H9 (cell line): ENCODE measurements at regions not wholly inside any gene's neighbourhood (a gene's known extent, or its start where the extent isn't known, plus 50 kb on each side); places are given as distances from the start of the nearest gene placed in this dataset.
A peak's percentile ranks its signal among the peaks of the same experiment; 100 is the strongest.

Experiments used
- DNase-seq: peaks from one replicate; pipeline ENCODE4 v3.0.0-alpha.2; 2017
- H2AFZ ChIP-seq: one replicate; pipeline ENCODE4 v1.6.1; 2013; ENCODE audit warnings: mild to moderate bottlenecking, low read length, control low read depth, moderate library complexity
- H2AK5ac ChIP-seq: 2 replicates; pipeline ENCODE4 v1.6.1; 2013; ENCODE audit warnings: low read length, control low read depth, mixed read lengths; ENCODE audit not compliant: insufficient read length
- H2BK120ac ChIP-seq: one replicate; pipeline ENCODE4 v1.6.1; 2013; ENCODE audit warnings: low read depth, mild to moderate bottlenecking, low read length, control low read depth, inconsistent platforms; ENCODE audit not compliant: poor library complexity, severe bottlenecking
- H2BK12ac ChIP-seq: 2 replicates; pipeline ENCODE4 v1.6.1; 2013; ENCODE audit warnings: low read length, control low read depth, mixed read lengths, low read depth; ENCODE audit not compliant: insufficient read length
- H2BK15ac ChIP-seq: 2 replicates; pipeline ENCODE4 v1.6.1; 2013; ENCODE audit warnings: low read depth, low read length, control low read depth
- H2BK20ac ChIP-seq: one replicate; pipeline ENCODE4 v1.6.1; 2013; ENCODE audit warnings: low read depth, mild to moderate bottlenecking, low read length, control low read depth, inconsistent platforms; ENCODE audit not compliant: poor library complexity, severe bottlenecking
- H2BK5ac ChIP-seq: 2 replicates; pipeline ENCODE4 v1.6.1; 2013; ENCODE audit warnings: low read length, control low read depth, mixed read lengths; ENCODE audit not compliant: insufficient read length
- H3K14ac ChIP-seq: 2 replicates; pipeline ENCODE4 v1.6.1; 2013; ENCODE audit warnings: low read length, control low read depth; ENCODE audit not compliant: insufficient read depth
- H3K18ac ChIP-seq: 2 replicates; pipeline ENCODE4 v1.6.1; 2013; ENCODE audit warnings: low read depth, mild to moderate bottlenecking, mixed read lengths, low read length, control low read depth; ENCODE audit not compliant: insufficient read length
- H3K23ac ChIP-seq: 2 replicates; pipeline ENCODE4 v1.6.1; 2013; ENCODE audit warnings: low read length, control low read depth, mixed read lengths, low read depth; ENCODE audit not compliant: insufficient read length
- H3K23me2 ChIP-seq: 2 replicates; pipeline ENCODE4 v1.6.1; 2013; ENCODE audit warnings: low read depth, mild to moderate bottlenecking, mixed read lengths, low read length, control low read depth; ENCODE audit not compliant: insufficient read length, poor library complexity, severe bottlenecking
- H3K27ac ChIP-seq: 2 replicates; pipeline ENCODE4 v1.5.1; 2013; ENCODE audit warnings: low read length, control low read depth, mixed read lengths, low read depth; ENCODE audit not compliant: insufficient read length
- H3K27me3 ChIP-seq: 2 replicates; pipeline ENCODE4 v1.6.1; 2013; ENCODE audit warnings: low read length, control low read depth, inconsistent platforms; ENCODE audit not compliant: insufficient read depth
- H3K4ac ChIP-seq: 2 replicates; pipeline ENCODE4 v1.6.1; 2013; ENCODE audit warnings: low read depth, mild to moderate bottlenecking, control low read depth, inconsistent platforms, low read length, moderate library complexity
- H3K4me1 ChIP-seq: 2 replicates; pipeline ENCODE4 v1.6.1; 2013; ENCODE audit warnings: low read length, control low read depth, inconsistent platforms; ENCODE audit not compliant: insufficient read depth
- H3K4me2 ChIP-seq: 2 replicates; pipeline ENCODE4 v1.6.1; 2013; ENCODE audit warnings: low read length, control low read depth, mixed read lengths; ENCODE audit not compliant: insufficient read length, insufficient read depth
- H3K56ac ChIP-seq: 2 replicates; pipeline ENCODE4 v1.6.1; 2013; ENCODE audit warnings: low read depth, mild to moderate bottlenecking, mixed read lengths, low read length, control low read depth; ENCODE audit not compliant: insufficient read length
- H3K79me1 ChIP-seq: 2 replicates; pipeline ENCODE4 v1.6.1; 2013; ENCODE audit warnings: low read depth, mild to moderate bottlenecking, moderate library complexity, low read length, control low read depth, inconsistent platforms; ENCODE audit not compliant: insufficient read depth, poor library complexity, severe bottlenecking
- H3K79me2 ChIP-seq: 2 replicates; pipeline ENCODE4 v1.6.1; 2013; ENCODE audit warnings: low read length, control low read depth, inconsistent platforms; ENCODE audit not compliant: insufficient read depth
- H3K9ac ChIP-seq: 2 replicates; pipeline ENCODE4 v1.6.1; 2013; ENCODE audit warnings: low read length, control low read depth, mixed read lengths; ENCODE audit not compliant: insufficient read length; ENCODE audit errors: extremely low read depth
- H3K9me3 ChIP-seq: one replicate; pipeline ENCODE4 v1.6.1; 2013; ENCODE audit warnings: low read depth, low read length, inconsistent platforms; ENCODE audit not compliant: control insufficient read depth
- H3T11ph ChIP-seq: one replicate; pipeline ENCODE4 v1.6.1; 2013; ENCODE audit warnings: mild to moderate bottlenecking, low read length, control low read depth, inconsistent platforms
- H4K20me1 ChIP-seq: one replicate; pipeline ENCODE4 v1.6.1; 2013; ENCODE audit not compliant: control insufficient read depth, insufficient read length, insufficient read depth
- H4K5ac ChIP-seq: 2 replicates; pipeline ENCODE4 v1.6.1; 2013; ENCODE audit warnings: low read depth, mild to moderate bottlenecking, mixed read lengths, low read length, control low read depth; ENCODE audit not compliant: insufficient read length
- H4K8ac ChIP-seq: replicated peaks from 2 replicates; pipeline ENCODE4 v1.6.1; 2013; ENCODE audit warnings: low read length, control low read depth, mixed read lengths, low read depth; ENCODE audit not compliant: insufficient read length
- H4K91ac ChIP-seq: 2 replicates; pipeline ENCODE4 v1.6.1; 2013; ENCODE audit warnings: low read depth, mild to moderate bottlenecking, moderate library complexity, mixed read lengths, low read length, control low read depth; ENCODE audit not compliant: insufficient read length
- H3K27ac Mint-ChIP-seq, 3 experiments: 2 replicates in 2 of 3; 3 replicates in 1 of 3; pipeline ENCODE4 v1.8.0; 2020 to 2021; ENCODE audit warnings: mixed read lengths in 3 of 3, mild to moderate bottlenecking in 1 of 3, moderate library complexity in 1 of 3
- H3K27me3 Mint-ChIP-seq: 2 replicates; pipeline ENCODE4 v1.8.0; 2021; ENCODE audit warnings: low read depth, mild to moderate bottlenecking, moderate library complexity, mixed read lengths
- H3K36me3 Mint-ChIP-seq, 3 experiments: 2 replicates in 2 of 3; 3 replicates in 1 of 3; pipeline ENCODE4 v1.8.0; 2020 to 2021; ENCODE audit warnings: low read depth in 3 of 3, mixed read lengths in 3 of 3; ENCODE audit not compliant: insufficient read depth in 1 of 3
- H3K4me1 Mint-ChIP-seq, 2 experiments: 2 replicates each; pipeline ENCODE4 v1.8.0; 2020; ENCODE audit warnings: mixed read lengths in 2 of 2
- H3K4me3 Mint-ChIP-seq, 2 experiments: 2 replicates in 1 of 2; 3 replicates in 1 of 2; pipeline ENCODE4 v1.8.0; 2020 to 2021; ENCODE audit warnings: mild to moderate bottlenecking in 2 of 2, mixed read lengths in 2 of 2, moderate library complexity in 1 of 2
- H3K9me3 Mint-ChIP-seq, 2 experiments: 2 replicates in 1 of 2; 3 replicates in 1 of 2; pipeline ENCODE4 v1.8.0; 2020; ENCODE audit warnings: mild to moderate bottlenecking in 2 of 2, mixed read lengths in 2 of 2, moderate library complexity in 1 of 2
- WGBS: extraction: QIAGEN DNeasy Blood & Tissue Kit; methylation state at CpG from one replicate; pipeline ENCODE4 v1.1.7; 2013; ENCODE audit warnings: missing lambda C conversion rate, low lambda C conversion rate, mixed read lengths; ENCODE audit not compliant: insufficient read length; ENCODE audit errors: extremely low coverage; 5-methylcytosine and 5-hydroxymethylcytosine counted together
- TF ChIP-seq, protein P1 (sequence below): fragments of 200-600 bp; sonication (generic); conservative IDR thresholded peaks from 3 replicates; pipeline ENCODE4 v1.8.0; 2021; ENCODE audit warnings: antibody characterized with exemption, mild to moderate bottlenecking

DNA sequence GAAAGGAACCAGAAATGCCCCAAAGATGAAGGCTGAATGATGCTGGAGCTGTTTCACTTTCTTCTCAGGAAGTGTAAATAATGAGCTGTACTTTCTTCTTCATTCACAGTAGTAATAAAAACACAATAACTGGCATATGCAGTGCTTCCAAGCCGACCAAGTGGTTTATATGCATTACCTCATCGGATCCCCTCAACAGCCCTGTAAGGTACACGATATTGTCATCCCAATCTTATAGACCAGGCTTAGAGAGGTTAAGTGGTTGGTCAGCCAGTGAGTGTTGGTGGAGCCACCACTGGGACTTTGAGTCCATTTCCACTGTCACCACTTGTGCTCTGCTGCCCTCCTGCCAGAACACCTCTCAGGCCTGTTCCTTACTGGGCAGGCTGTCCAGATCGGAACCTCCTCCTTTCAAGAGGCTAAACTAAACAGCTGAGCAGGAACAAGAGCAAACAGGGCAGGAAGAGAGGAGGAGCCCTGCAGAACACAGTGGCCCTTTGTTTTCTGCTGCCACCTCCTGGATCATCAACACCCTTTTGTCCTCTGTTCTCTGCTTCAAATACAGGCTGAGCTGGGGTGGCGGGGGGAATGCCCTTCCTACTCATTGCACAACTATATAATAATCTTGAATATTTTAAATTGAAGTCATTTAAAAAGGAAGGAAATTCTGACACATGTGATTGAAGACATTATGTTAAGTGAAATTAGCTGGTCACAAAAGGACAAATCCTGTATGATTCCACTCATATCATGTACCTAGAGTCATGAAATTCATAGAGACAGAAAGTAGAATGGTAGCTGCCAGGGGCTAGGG, 112.5 kb upstream of the ATP6AP2 start:
- no peak overlapping the region for H3K23ac ChIP-seq
- no peak overlapping the region for H2AK5ac ChIP-seq
- H4K5ac ChIP-seq = no peak overlapping the region
- H3K4ac ChIP-seq = no peak overlapping the region
- H3K9ac ChIP-seq = no peak overlapping the region
- H3K9me3 ChIP-seq = no peaks in the 10 kb centered on the region
- Mint-ChIP-seq H3K9me3 (peaks cover 67 to 68% of the 10 kb centered on the region in 2 experiments), H3K36me3 (peaks cover 0 to 6% (median 0%) of the 10 kb centered on the region in 3 experiments; a peak in 4 of 7 replicates), H3K4me1 (peaks cover 17 to 22% of the 10 kb centered on the region in 2 experiments), H3K4me3 (no peak overlapping the region; a peak in 1 of 5 replicates), H3K27me3 (peaks cover 16% of the 10 kb centered on the region), H3K27ac (peak overlapping the region in 1 of 3 experiments; percentile 57; a peak in 1 of 7 replicates)
- no peak overlapping the region for H2BK15ac ChIP-seq
- no peak overlapping the region for H2BK5ac ChIP-seq
- H3T11ph ChIP-seq = no peak overlapping the region
- no peak overlapping the region for H3K4me2 ChIP-seq
- H3K56ac ChIP-seq = no peak overlapping the region
- no peaks in the 10 kb centered on the region for H3K79me1 ChIP-seq
- no peak overlapping the region for H3K27ac ChIP-seq
- H3K79me2 ChIP-seq = no peaks in the 10 kb centered on the region
- TF ChIP-seq, protein P1, sequence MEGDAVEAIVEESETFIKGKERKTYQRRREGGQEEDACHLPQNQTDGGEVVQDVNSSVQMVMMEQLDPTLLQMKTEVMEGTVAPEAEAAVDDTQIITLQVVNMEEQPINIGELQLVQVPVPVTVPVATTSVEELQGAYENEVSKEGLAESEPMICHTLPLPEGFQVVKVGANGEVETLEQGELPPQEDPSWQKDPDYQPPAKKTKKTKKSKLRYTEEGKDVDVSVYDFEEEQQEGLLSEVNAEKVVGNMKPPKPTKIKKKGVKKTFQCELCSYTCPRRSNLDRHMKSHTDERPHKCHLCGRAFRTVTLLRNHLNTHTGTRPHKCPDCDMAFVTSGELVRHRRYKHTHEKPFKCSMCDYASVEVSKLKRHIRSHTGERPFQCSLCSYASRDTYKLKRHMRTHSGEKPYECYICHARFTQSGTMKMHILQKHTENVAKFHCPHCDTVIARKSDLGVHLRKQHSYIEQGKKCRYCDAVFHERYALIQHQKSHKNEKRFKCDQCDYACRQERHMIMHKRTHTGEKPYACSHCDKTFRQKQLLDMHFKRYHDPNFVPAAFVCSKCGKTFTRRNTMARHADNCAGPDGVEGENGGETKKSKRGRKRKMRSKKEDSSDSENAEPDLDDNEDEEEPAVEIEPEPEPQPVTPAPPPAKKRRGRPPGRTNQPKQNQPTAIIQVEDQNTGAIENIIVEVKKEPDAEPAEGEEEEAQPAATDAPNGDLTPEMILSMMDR = peak; percentile 47; the same call in 2 of the 3 replicates
- H3K18ac ChIP-seq = no peak overlapping the region
- no CpG with 5 or more reads among the region's 5 CpGs for WGBS
- H4K8ac ChIP-seq = no peak overlapping the region
- peaks cover 8% of the 10 kb centered on the region; the same call in 1 of the 2 replicates for H3K4me1 ChIP-seq
- H2AFZ ChIP-seq = no peak overlapping the region
- H2BK20ac ChIP-seq = no peak overlapping the region
- no peak overlapping the region for H2BK12ac ChIP-seq
- H3K14ac ChIP-seq = no peak overlapping the region
- H4K91ac ChIP-seq = no peak overlapping the region
- DNase-seq = peak; percentile 76
- H4K20me1 ChIP-seq = no peaks in the 10 kb centered on the region
- no peak overlapping the region for H2BK120ac ChIP-seq
- no peaks in the 10 kb centered on the region for H3K27me3 ChIP-seq
- H3K23me2 ChIP-seq = no peaks in the 10 kb centered on the region
